ENCODE measurements at regions not wholly inside any gene's neighbourhood (a gene's known extent, or its start where the extent isn't known, plus 50 kb on each side); places are given as distances from the start of the nearest gene placed in this dataset.

DNA sequence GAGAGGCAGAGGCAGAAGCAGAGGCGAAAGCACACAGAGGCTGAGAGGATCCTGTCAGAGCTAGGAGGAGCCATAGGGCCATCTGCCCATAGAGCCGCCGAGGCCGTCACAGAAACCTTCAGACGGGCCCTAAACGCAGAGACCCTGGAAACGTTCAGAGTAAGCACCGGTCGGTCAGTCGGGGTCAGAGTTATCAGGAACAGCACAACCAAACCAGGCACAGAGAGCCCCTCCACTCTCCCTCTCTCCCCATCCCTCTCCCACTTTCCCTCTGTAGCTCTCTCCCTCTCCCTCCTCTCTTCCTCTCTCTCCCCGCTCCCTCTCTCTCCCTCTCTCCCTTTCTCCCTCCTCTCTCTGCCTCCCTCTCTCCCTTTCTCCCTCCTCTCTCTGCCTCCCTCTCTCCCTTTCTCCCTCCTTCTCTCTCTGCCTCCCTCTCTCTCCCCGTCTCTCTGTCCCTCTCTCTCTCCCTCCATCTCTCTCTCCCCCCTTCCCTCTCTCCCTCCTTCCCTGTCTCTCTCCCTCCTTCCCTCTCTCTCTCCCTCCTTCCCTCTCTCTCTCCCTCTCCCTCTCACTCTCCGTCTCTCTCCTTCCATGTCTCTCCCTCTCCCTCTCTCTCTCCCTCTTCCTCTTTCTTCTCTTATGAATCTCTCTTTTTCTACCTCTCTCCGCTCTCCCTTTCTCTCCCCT lies 138.9 kb downstream of the C16orf95 start:
- TF ChIP-seq, protein P1, sequence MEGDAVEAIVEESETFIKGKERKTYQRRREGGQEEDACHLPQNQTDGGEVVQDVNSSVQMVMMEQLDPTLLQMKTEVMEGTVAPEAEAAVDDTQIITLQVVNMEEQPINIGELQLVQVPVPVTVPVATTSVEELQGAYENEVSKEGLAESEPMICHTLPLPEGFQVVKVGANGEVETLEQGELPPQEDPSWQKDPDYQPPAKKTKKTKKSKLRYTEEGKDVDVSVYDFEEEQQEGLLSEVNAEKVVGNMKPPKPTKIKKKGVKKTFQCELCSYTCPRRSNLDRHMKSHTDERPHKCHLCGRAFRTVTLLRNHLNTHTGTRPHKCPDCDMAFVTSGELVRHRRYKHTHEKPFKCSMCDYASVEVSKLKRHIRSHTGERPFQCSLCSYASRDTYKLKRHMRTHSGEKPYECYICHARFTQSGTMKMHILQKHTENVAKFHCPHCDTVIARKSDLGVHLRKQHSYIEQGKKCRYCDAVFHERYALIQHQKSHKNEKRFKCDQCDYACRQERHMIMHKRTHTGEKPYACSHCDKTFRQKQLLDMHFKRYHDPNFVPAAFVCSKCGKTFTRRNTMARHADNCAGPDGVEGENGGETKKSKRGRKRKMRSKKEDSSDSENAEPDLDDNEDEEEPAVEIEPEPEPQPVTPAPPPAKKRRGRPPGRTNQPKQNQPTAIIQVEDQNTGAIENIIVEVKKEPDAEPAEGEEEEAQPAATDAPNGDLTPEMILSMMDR (conservative IDR thresholded peaks at IDR 0.05; ENCODE audit: low read depth, low read length): no peak
- TF ChIP-seq EZH2 (IDR thresholded peaks at IDR 0.05; ENCODE audit: borderline replicate concordance, low read depth, low read length, poor library complexity, severe bottlenecking): no peak
